ENCODE measurements at regions not wholly inside any gene's neighbourhood (a gene's known extent, or its start where the extent isn't known, plus 50 kb on each side); places are given as distances from the start of the nearest gene placed in this dataset.

GRCh38 chr2:5370158-5370557, 322.0 kb upstream of the SOX11 start:
- TF ChIP-seq CTCF (IDR thresholded peaks at IDR 0.05): no peak
- TF ChIP-seq POLR2A (IDR thresholded peaks at IDR 0.05): no peak

All from lower leg skin (tissue), 3 donors.